HG02678 (cell line): ENCODE measurements at regions not wholly inside any gene's neighbourhood (a gene's known extent, or its start where the extent isn't known, plus 50 kb on each side); places are given as distances from the start of the nearest gene placed in this dataset.
"Not testable (repeated sequence)": the region's sequence is repeated elsewhere in the genome, so short reads cannot be mapped to it uniquely, and the experiment has no call there.

Experiments
- ATAC-seq: cut with Tn5 transposase; IDR thresholded peaks from one replicate; pipeline ENCODE4 v1.9.1; 2021; ENCODE audit warnings: mild to moderate bottlenecking, moderate library complexity; ENCODE audit not compliant: unreplicated experiment

GRCh38 chr22:19660583-19660982 lies 53.7 kb upstream of the SEPTIN5 start:
- not testable (repeated sequence) for ATAC-seq

- no peak for ATAC-seq
Observed at GRCh38 chr22:19661156-19661555, 53.1 kb upstream of the SEPTIN5 start.

- ATAC-seq: not testable (repeated sequence)
Observed at GRCh38 chr22:19662049-19662684, 52.1 kb upstream of the SEPTIN5 start.

- no peak for ATAC-seq
Observed at GRCh38 chr22:19663286-19663815, 51.0 kb upstream of the SEPTIN5 start.

- ATAC-seq: no peak
Observed at GRCh38 chr22:19663821-19664355, 50.4 kb upstream of the SEPTIN5 start.

- no peak for ATAC-seq
Observed at GRCh38 chr22:19664406-19664805, 49.9 kb upstream of the SEPTIN5 start.
